Spleen (tissue), 7 donors: ENCODE measurements at regions not wholly inside any gene's neighbourhood (a gene's known extent, or its start where the extent isn't known, plus 50 kb on each side); places are given as distances from the start of the nearest gene placed in this dataset.

Experiments used
- POLR2A ChIP-seq, 3 donors: fragments of 450-650 bp; IDR thresholded peaks; one replicate each; pipeline ENCODE4 v1.5.1; 2017; ENCODE audit warnings: antibody characterized with exemption in 3 of 3, mild to moderate bottlenecking in 1 of 3
- TF ChIP-seq, protein P1 (sequence below), 11 experiments: fragments of 200-600 bp in 7 of 11; fragments of 450-650 bp in 4 of 11; sonication (generic) in 4 of 11; IDR thresholded peaks in 8 of 11; conservative IDR thresholded peaks in 3 of 11; 1 replicate in 7 of 11; 2 replicates in 4 of 11; pipeline versions ENCODE4 v1.4.0 to v1.8.0; 2016 to 2021; ENCODE audit warnings: antibody characterized with exemption in 11 of 11, inconsistent platforms in 4 of 11, mild to moderate bottlenecking in 1 of 11
- donor health status: DM: no; HTN: no; CAD: no; lungs with moderate emphysema.
- donor health status: DM: no; HTN: no; CAD: no.
- donor health status: DM: no; HTN: no; CAD: no.

DNA sequence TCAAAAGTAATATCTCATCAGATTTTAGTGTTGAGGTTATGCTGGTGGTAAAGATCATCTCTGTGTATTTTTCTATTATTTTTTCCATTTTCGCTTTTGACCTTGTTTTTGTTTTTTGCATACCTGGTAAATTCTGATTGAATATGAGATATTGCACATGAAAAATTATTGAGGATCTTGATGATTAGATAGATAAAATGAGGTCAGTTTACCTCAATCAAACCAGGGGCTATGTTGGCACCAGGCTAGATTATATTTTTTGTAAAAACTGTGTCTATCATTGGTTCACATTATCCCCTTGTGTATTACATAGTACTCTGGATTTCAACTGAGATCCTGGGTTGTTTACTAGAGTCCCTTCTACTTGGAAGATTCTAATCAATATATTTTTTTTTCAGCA, 774.9 kb upstream of the ZNF608 start:
- TF ChIP-seq, protein P1, sequence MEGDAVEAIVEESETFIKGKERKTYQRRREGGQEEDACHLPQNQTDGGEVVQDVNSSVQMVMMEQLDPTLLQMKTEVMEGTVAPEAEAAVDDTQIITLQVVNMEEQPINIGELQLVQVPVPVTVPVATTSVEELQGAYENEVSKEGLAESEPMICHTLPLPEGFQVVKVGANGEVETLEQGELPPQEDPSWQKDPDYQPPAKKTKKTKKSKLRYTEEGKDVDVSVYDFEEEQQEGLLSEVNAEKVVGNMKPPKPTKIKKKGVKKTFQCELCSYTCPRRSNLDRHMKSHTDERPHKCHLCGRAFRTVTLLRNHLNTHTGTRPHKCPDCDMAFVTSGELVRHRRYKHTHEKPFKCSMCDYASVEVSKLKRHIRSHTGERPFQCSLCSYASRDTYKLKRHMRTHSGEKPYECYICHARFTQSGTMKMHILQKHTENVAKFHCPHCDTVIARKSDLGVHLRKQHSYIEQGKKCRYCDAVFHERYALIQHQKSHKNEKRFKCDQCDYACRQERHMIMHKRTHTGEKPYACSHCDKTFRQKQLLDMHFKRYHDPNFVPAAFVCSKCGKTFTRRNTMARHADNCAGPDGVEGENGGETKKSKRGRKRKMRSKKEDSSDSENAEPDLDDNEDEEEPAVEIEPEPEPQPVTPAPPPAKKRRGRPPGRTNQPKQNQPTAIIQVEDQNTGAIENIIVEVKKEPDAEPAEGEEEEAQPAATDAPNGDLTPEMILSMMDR (IDR thresholded peaks at IDR 0.05 in 8 of 11, conservative IDR thresholded peaks at IDR 0.05 in 3 of 11): no peak
- no peak for TF ChIP-seq POLR2A (IDR thresholded peaks at IDR 0.05)
